Erythroblast (primary cell): ENCODE measurements at regions not wholly inside any gene's neighbourhood (a gene's known extent, or its start where the extent isn't known, plus 50 kb on each side); places are given as distances from the start of the nearest gene placed in this dataset.

Source experiments
- GATA1 ChIP-seq: IDR thresholded peaks from 2 replicates; pipeline ENCODE4 v1.6.1; 2011; ENCODE audit warnings: low read depth, mild to moderate bottlenecking, control low read depth, low read length, moderate library complexity
- POLR2A ChIP-seq: IDR thresholded peaks from 2 replicates; pipeline ENCODE4 v1.6.1; 2011; ENCODE audit warnings: mild to moderate bottlenecking, low read length

DNA sequence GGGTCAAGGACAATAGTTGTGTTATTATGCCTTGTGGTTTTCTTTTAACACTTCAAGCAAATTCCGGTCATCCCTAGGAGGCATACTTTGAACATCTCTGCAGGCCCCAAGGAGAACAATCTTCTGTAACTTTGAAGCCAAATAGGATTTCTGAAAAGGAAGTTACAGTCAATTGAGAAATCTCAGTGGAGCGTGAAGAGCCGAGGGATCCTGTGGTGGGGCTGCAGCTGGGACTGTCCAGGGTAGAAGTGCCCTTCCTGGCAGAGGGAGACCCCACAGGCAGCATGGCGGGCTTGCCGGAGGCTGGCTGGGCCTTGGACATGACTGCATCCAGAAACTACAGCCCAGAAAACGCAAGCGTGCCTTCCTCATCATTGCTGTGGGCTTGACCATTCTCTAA, 179.7 kb downstream of the PTPN20 start:
- TF ChIP-seq POLR2A: no peak
- no peak for TF ChIP-seq GATA1
